ENCODE measurements at regions not wholly inside any gene's neighbourhood (a gene's known extent, or its start where the extent isn't known, plus 50 kb on each side); places are given as distances from the start of the nearest gene placed in this dataset.
A peak's percentile ranks its signal among the peaks of the same experiment; 100 is the strongest.
"Not testable (repeated sequence)": the region's sequence is repeated elsewhere in the genome, so short reads cannot be mapped to it uniquely, and the experiment has no call there.

GRCh38 chr12:9337656-9338055 lies 129.5 kb upstream of the PZP start:
- Mint-ChIP-seq H3K4me3 (no peak overlapping the region), H3K4me1 (peaks cover 3 to 5% of the 10 kb centered on the region in 2 donors), H3K27me3 (peaks cover 0 to 4% of the 10 kb centered on the region in 2 donors), H3K27ac (no peak overlapping the region), H3K36me3 (peaks cover 3 to 4% of the 10 kb centered on the region in 2 donors), H3K9me3 (peaks cover 5 to 6% of the 10 kb centered on the region in 2 donors)
- no peak for DNase-seq
- no peak for ATAC-seq (replicated peaks)

GRCh38 chr12:9336375-9337011 lies 128.3 kb upstream of the PZP start:
- not testable (repeated sequence) for ATAC-seq (replicated peaks); H3K27ac Mint-ChIP-seq; H3K9me3 Mint-ChIP-seq; H3K4me1 Mint-ChIP-seq; H3K4me3 Mint-ChIP-seq; DNase-seq; H3K36me3 Mint-ChIP-seq; H3K27me3 Mint-ChIP-seq

- no peak for DNase-seq
- H3K27me3 Mint-ChIP-seq: peaks cover 0 to 4% of the 10 kb centered on the region in 2 donors
- no peak overlapping the region for H3K4me3 Mint-ChIP-seq
- peaks cover 3 to 7% of the 10 kb centered on the region in 2 donors for H3K36me3 Mint-ChIP-seq
- ATAC-seq (replicated peaks): no peak
- peaks cover 5 to 6% of the 10 kb centered on the region in 2 donors for H3K9me3 Mint-ChIP-seq
- peaks cover 7 to 12% of the 10 kb centered on the region in 2 donors for H3K4me1 Mint-ChIP-seq
- no peak overlapping the region for H3K27ac Mint-ChIP-seq
These were observed 127.7 kb upstream of the PZP start for GRCh38 chr12:9335867-9336266.

- no peak for ATAC-seq (replicated peaks)
- Mint-ChIP-seq H3K36me3 (peaks cover 3 to 7% of the 10 kb centered on the region in 2 donors), H3K4me3 (no peak overlapping the region), H3K27me3 (peaks cover 0 to 4% of the 10 kb centered on the region in 2 donors), H3K9me3 (peaks cover 5 to 6% of the 10 kb centered on the region in 2 donors), H3K27ac (no peak overlapping the region), H3K4me1 (peaks cover 7 to 12% of the 10 kb centered on the region in 2 donors)
- no peak for DNase-seq
These were observed 126.8 kb upstream of the PZP start for GRCh38 chr12:9334964-9335363.

- Mint-ChIP-seq H3K27ac (no peak overlapping the region), H3K36me3 (peaks cover 3 to 7% of the 10 kb centered on the region in 2 donors), H3K4me3 (no peak overlapping the region), H3K27me3 (peaks cover 0 to 4% of the 10 kb centered on the region in 2 donors), H3K4me1 (peaks cover 7 to 12% of the 10 kb centered on the region in 2 donors), H3K9me3 (peaks cover 5 to 6% of the 10 kb centered on the region in 2 donors)
- ATAC-seq (replicated peaks): no peak
- no peak for DNase-seq
These were observed 126.0 kb upstream of the PZP start for GRCh38 chr12:9334041-9334692.

- H3K27ac Mint-ChIP-seq: no peak overlapping the region
- peaks cover 5 to 6% of the 10 kb centered on the region in 2 donors for H3K9me3 Mint-ChIP-seq
- H3K4me1 Mint-ChIP-seq: peaks cover 7 to 12% of the 10 kb centered on the region in 2 donors
- DNase-seq: no peak
- H3K4me3 Mint-ChIP-seq: no peak overlapping the region
- H3K36me3 Mint-ChIP-seq: peaks cover 3 to 10% of the 10 kb centered on the region in 2 donors
- no peak for ATAC-seq (replicated peaks)
- peaks cover 0 to 4% of the 10 kb centered on the region in 2 donors for H3K27me3 Mint-ChIP-seq
These were observed 125.0 kb upstream of the PZP start for GRCh38 chr12:9333161-9333560.

- DNase-seq: no peak
- H3K9me3 Mint-ChIP-seq: peaks cover 4 to 6% of the 10 kb centered on the region in 2 donors
- peaks cover 3 to 11% of the 10 kb centered on the region in 2 donors for H3K36me3 Mint-ChIP-seq
- no peak for ATAC-seq (replicated peaks)
- H3K4me3 Mint-ChIP-seq: no peak overlapping the region
- peaks cover 7 to 13% of the 10 kb centered on the region in 2 donors for H3K4me1 Mint-ChIP-seq
- H3K27ac Mint-ChIP-seq: no peak overlapping the region
- H3K27me3 Mint-ChIP-seq: peaks cover 0 to 4% of the 10 kb centered on the region in 2 donors
These were observed 124.4 kb upstream of the PZP start for GRCh38 chr12:9332564-9332963.

- H3K9me3 Mint-ChIP-seq: peaks cover under 1 to 3% of the 10 kb centered on the region in 2 donors
These were observed 123.0 kb upstream of the PZP start for GRCh38 chr12:9331218-9331626.

GRCh38 chr12:9329019-9329418 lies 120.8 kb upstream of the PZP start:
- H3K27ac Mint-ChIP-seq: no peak overlapping the region
- H3K4me3 Mint-ChIP-seq: no peak overlapping the region
- no peak for ATAC-seq (replicated peaks)
- DNase-seq: no peak
- no peaks in the 10 kb centered on the region for H3K9me3 Mint-ChIP-seq
- peaks cover 0 to 3% of the 10 kb centered on the region in 2 donors for H3K27me3 Mint-ChIP-seq
- peaks cover 11 to 17% of the 10 kb centered on the region in 2 donors for H3K4me1 Mint-ChIP-seq
- peaks cover 0 to 7% of the 10 kb centered on the region in 2 donors for H3K36me3 Mint-ChIP-seq

More at GRCh38 chr12:9331218-9331626, 123.0 kb upstream of the PZP start:
- Mint-ChIP-seq H3K4me3 (no peak overlapping the region), H3K27me3 (peaks cover 0 to 4% of the 10 kb centered on the region in 2 donors), H3K36me3 (peaks cover 0 to 9% of the 10 kb centered on the region in 2 donors), H3K4me1 (peaks cover 11 to 17% of the 10 kb centered on the region in 2 donors), H3K27ac (peak overlapping the region; percentile 49)
- ATAC-seq (replicated peaks) (peak; percentile 79 to 83), DNase-seq (peak; percentile 53)

- peaks cover 11 to 16% of the 10 kb centered on the region in 2 donors for H3K4me1 Mint-ChIP-seq
- no peak overlapping the region for H3K4me3 Mint-ChIP-seq
- peaks cover 0 to 7% of the 10 kb centered on the region in 2 donors for H3K36me3 Mint-ChIP-seq
- no peak overlapping the region for H3K27ac Mint-ChIP-seq
- H3K27me3 Mint-ChIP-seq: no peaks in the 10 kb centered on the region
- ATAC-seq (replicated peaks) (no peak), DNase-seq (no peak)
- H3K9me3 Mint-ChIP-seq: no peaks in the 10 kb centered on the region
These were observed 119.9 kb upstream of the PZP start for GRCh38 chr12:9328065-9328464.

- Mint-ChIP-seq H3K36me3 (peaks cover 0 to 7% of the 10 kb centered on the region in 2 donors), H3K9me3 (no peaks in the 10 kb centered on the region), H3K4me1 (peaks cover 7 to 11% of the 10 kb centered on the region in 2 donors), H3K4me3 (no peak overlapping the region), H3K27me3 (no peaks in the 10 kb centered on the region), H3K27ac (no peak overlapping the region)
- ATAC-seq (replicated peaks) (no peak), DNase-seq (no peak)
These were observed 119.1 kb upstream of the PZP start for GRCh38 chr12:9327320-9327719.

- not testable (repeated sequence) for H3K9me3 Mint-ChIP-seq; H3K27me3 Mint-ChIP-seq; DNase-seq; ATAC-seq (replicated peaks); H3K36me3 Mint-ChIP-seq; H3K4me3 Mint-ChIP-seq; H3K27ac Mint-ChIP-seq
- peaks cover 7 to 11% of the 10 kb centered on the region in 2 donors for H3K4me1 Mint-ChIP-seq
These were observed 118.7 kb upstream of the PZP start for GRCh38 chr12:9326849-9327248.

GRCh38 chr12:9326085-9326484 lies 117.9 kb upstream of the PZP start:
- Mint-ChIP-seq H3K36me3 (peaks cover 0 to 4% of the 10 kb centered on the region in 2 donors), H3K4me3 (no peak overlapping the region), H3K27me3 (no peaks in the 10 kb centered on the region), H3K9me3 (no peaks in the 10 kb centered on the region), H3K4me1 (peaks cover 4 to 6% of the 10 kb centered on the region in 2 donors), H3K27ac (no peak overlapping the region)
- ATAC-seq (replicated peaks) (no peak), DNase-seq (no peak)

GRCh38 chr12:9325471-9325870 lies 117.3 kb upstream of the PZP start:
- H3K36me3 Mint-ChIP-seq: peaks cover 0 to 4% of the 10 kb centered on the region in 2 donors
- H3K4me3 Mint-ChIP-seq: no peak overlapping the region
- ATAC-seq (replicated peaks): no peak
- H3K27ac Mint-ChIP-seq: no peak overlapping the region
- peaks cover 4 to 6% of the 10 kb centered on the region in 2 donors for H3K4me1 Mint-ChIP-seq
- no peak for DNase-seq
- peaks cover 0 to 2% of the 10 kb centered on the region in 2 donors for H3K27me3 Mint-ChIP-seq
- no peaks in the 10 kb centered on the region for H3K9me3 Mint-ChIP-seq

- ATAC-seq (replicated peaks): no peak
- DNase-seq: no peak
- H3K9me3 Mint-ChIP-seq: no peaks in the 10 kb centered on the region
- H3K4me1 Mint-ChIP-seq: peaks cover 8 to 12% of the 10 kb centered on the region in 2 donors
- H3K4me3 Mint-ChIP-seq: no peak overlapping the region
- peaks cover 0 to 4% of the 10 kb centered on the region in 2 donors for H3K36me3 Mint-ChIP-seq
- no peak overlapping the region for H3K27ac Mint-ChIP-seq
- peaks cover 0 to 6% of the 10 kb centered on the region in 2 donors for H3K27me3 Mint-ChIP-seq
These were observed 116.6 kb upstream of the PZP start for GRCh38 chr12:9324782-9325181.

All from stimulated activated naive B cell treated with anti-CD40 and anti-IgM and Interleukin-4, amounts not matched to agents 10 μg/mL and 1 μg/mL and 100 μg/mL, for 72 hours (primary cell).